ENCODE measurements at regions not wholly inside any gene's neighbourhood (a gene's known extent, or its start where the extent isn't known, plus 50 kb on each side); places are given as distances from the start of the nearest gene placed in this dataset.

GRCh38 chr10:64093946-64094535 lies 572.8 kb downstream of the REEP3 start:
- TF ChIP-seq CTCF (IDR thresholded peaks at IDR 0.05) = no peak
- no peak for TF ChIP-seq POLR2A (IDR thresholded peaks at IDR 0.05)

Measured in body of pancreas (tissue), 4 donors.